GM18870 (cell line): ENCODE measurements at regions not wholly inside any gene's neighbourhood (a gene's known extent, or its start where the extent isn't known, plus 50 kb on each side); places are given as distances from the start of the nearest gene placed in this dataset.

Experiments used
- ATAC-seq: cut with Tn5 transposase; IDR thresholded peaks from one replicate; pipeline ENCODE4 v1.9.1; 2021; ENCODE audit warnings: moderate library complexity; ENCODE audit not compliant: unreplicated experiment

DNA sequence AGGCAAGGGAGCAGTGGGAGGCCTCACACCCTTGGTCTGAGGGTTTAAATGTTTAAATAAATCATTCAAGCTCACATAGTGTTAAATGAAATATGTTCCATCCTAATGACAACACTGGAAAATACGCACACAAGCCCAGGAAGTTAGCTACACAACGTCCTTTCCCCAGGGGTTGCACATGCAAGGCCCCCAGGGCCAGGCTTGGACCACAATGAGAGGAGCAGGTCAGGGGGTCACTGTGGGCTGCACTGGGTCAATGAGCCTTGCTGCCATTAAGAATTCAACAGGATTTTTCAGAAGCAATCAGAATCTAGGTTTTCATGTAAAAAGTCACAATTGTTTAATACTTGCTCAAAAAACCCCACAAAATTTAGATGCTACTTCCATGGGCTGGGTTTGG lies 64.9 kb upstream of the ADCY1 start:
- ATAC-seq = no peak

DNA sequence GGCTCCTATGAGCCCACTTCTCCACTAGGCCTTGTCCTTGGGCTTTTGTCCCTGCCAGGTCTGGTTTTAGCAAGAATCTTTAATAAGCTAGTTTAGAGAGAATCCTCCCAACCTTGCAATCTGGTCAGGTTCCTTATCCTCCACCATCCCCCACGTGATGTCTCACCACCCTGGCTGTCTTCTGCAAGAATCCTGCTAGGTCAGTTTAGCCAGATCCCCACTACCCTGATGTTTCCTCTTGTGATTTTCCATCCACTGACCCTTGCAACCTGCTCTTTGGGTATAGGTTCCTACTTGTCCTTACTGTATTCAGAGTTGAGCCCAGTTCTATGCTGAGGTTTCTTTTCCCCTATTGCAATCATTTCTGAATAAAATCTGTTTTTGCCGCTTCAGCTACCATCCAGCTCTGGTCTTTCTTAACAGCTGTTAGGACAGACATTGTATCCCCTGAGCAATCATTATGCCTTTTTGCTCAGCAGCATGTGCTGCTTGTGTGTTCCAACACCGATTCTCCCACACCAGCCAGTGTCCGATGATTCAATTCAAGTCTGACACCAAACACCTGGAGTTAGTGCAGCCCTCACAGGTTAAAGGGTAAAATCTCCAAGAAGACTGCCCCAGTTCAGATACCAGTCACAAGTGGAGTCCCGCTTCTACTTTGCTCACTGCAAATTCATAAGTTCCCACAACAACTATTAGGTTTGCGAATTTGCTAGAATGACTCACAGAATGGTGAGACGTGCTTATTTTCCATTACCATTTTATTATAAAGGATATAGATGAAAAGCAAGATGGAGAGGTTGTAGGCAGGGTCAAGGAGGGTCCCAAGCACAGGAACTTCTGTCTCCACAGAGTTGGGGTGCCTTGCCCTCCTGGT lies 62.2 kb upstream of the ADCY1 start:
- no peak for ATAC-seq

DNA sequence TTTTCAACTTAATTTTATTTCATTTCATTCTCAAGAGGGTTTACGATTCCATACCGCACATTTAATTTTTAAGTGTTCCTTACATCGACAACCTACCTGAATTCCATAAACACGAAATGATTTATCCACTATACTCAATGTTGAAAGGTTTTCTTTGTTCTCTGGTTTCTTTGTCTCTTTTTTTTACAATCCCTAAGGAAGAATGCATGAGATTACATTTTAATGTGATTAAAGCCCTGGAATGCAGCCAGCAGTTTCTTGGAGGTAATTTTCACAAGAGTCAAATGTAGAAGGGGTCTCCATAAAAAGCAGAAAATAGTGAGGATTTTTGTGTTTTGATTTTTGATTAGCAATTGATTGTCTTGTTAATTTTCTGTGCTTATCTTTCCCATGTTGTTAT lies 59.2 kb upstream of the ADCY1 start:
- no peak for ATAC-seq

DNA sequence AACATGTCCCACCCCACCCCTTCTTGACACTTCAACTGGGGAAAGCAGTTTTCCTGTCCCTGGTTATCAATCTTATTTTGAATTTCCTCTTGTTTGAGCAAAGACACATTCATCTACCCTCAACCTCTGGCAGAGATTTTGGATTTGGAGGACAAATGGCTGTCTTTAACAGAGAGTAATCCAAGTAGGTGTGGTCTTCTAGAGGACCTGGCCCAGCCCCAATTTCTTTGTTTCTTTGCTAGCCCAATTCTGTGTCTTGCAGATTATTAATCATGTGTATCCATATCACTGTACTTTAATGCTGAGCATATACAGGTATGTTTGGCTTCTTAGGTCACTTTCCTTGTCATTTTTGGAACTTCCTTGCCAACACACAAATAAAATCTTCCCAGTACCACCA lies 58.8 kb upstream of the ADCY1 start:
- ATAC-seq = no peak
